ENCODE measurements at regions not wholly inside any gene's neighbourhood (a gene's known extent, or its start where the extent isn't known, plus 50 kb on each side); places are given as distances from the start of the nearest gene placed in this dataset.
A peak's percentile ranks its signal among the peaks of the same experiment; 100 is the strongest.
"Not testable (repeated sequence)": the region's sequence is repeated elsewhere in the genome, so short reads cannot be mapped to it uniquely, and the experiment has no call there.

GRCh38 chr18:27361477-27361876 is 176.4 kb upstream of the CHST9 start:
- DNase-seq: no peak

GRCh38 chr18:27355308-27355707 is 170.2 kb upstream of the CHST9 start:
- no peak for DNase-seq

- no peak for DNase-seq
These were observed 168.2 kb upstream of the CHST9 start for GRCh38 chr18:27353273-27353672.

GRCh38 chr18:27349284-27349882 is 164.3 kb upstream of the CHST9 start:
- no peak for DNase-seq

GRCh38 chr18:27331606-27332005 is 146.5 kb upstream of the CHST9 start:
- DNase-seq: no peak

- DNase-seq: no peak
These were observed 129.9 kb upstream of the CHST9 start for GRCh38 chr18:27314996-27315395.

- DNase-seq: no peak
These were observed 128.6 kb upstream of the CHST9 start for GRCh38 chr18:27313678-27314077.

GRCh38 chr18:27312853-27313252 is 127.7 kb upstream of the CHST9 start:
- DNase-seq: no peak

- no peak for DNase-seq
These were observed 127.0 kb upstream of the CHST9 start for GRCh38 chr18:27312153-27312552.

GRCh38 chr18:27311114-27311513 is 126.0 kb upstream of the CHST9 start:
- no peak for DNase-seq

- no peak for DNase-seq
These were observed 116.7 kb upstream of the CHST9 start for GRCh38 chr18:27301615-27302378.

- peak; percentile 19 for DNase-seq
These were observed 113.2 kb upstream of the CHST9 start for GRCh38 chr18:27298214-27298804.

- DNase-seq: not testable (repeated sequence)
These were observed 101.0 kb upstream of the CHST9 start for GRCh38 chr18:27285973-27286562.

- DNase-seq: no peak
These were observed 93.0 kb upstream of the CHST9 start for GRCh38 chr18:27278131-27278530.

GRCh38 chr18:27277554-27277953 is 92.4 kb upstream of the CHST9 start:
- peak; percentile 31 for DNase-seq

- DNase-seq: no peak
These were observed 91.8 kb upstream of the CHST9 start for GRCh38 chr18:27276886-27277285.

GRCh38 chr18:27276479-27276878 is 91.4 kb upstream of the CHST9 start:
- DNase-seq: no peak

GRCh38 chr18:27274901-27275300 is 89.8 kb upstream of the CHST9 start:
- no peak for DNase-seq

- DNase-seq: no peak
These were observed 85.4 kb upstream of the CHST9 start for GRCh38 chr18:27270508-27270907.

- DNase-seq: no peak
These were observed 78.3 kb upstream of the CHST9 start for GRCh38 chr18:27263369-27263768.

- no peak for DNase-seq
These were observed 76.9 kb upstream of the CHST9 start for GRCh38 chr18:27261769-27262549.

GRCh38 chr18:27253571-27253970 is 68.5 kb upstream of the CHST9 start:
- DNase-seq: no peak

- DNase-seq: no peak
These were observed 65.4 kb upstream of the CHST9 start for GRCh38 chr18:27250471-27250870.
